ENCODE measurements at regions not wholly inside any gene's neighbourhood (a gene's known extent, or its start where the extent isn't known, plus 50 kb on each side); places are given as distances from the start of the nearest gene placed in this dataset.

DNA sequence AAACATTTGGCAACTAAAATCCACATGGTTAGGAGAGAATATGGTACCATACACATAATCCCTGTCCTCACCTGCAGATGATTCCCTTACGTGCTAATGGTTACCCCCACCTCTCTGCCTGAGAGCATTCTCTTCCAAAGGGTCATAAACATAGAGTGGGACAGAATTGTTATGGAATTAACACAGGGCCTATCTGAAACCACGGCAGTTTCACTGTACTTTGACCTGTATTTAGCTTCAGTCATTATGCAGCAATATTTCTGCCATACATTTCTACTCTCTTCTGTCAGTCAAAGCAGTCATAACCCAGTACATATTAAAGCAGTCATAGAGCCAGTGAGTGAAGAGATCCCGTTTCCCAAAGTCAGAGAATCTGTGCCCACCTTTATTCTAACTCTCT is 1128.9 kb upstream of the NXPH2 start:
- H3K79me2 ChIP-seq (ENCODE audit: insufficient read depth): no peaks in the 10 kb centered on the region
- no peak overlapping the region for H3K4me3 ChIP-seq (ENCODE audit: low read depth in 2 of 2, low read length in 1 of 2)
- no peaks in the 10 kb centered on the region for H3K9me3 ChIP-seq
- no peaks in the 10 kb centered on the region for H4K20me1 ChIP-seq (ENCODE audit: insufficient read depth)
- no peaks in the 10 kb centered on the region for H3F3A ChIP-seq (replicated peaks; ENCODE audit: insufficient read depth)
- H3K27me3 ChIP-seq (ENCODE audit: insufficient read depth): no peaks in the 10 kb centered on the region
- H3K27ac ChIP-seq (ENCODE audit: low read depth in 2 of 2, low read length in 1 of 2): no peak overlapping the region
- H3K36me3 ChIP-seq (replicated peaks in 1 of 2; ENCODE audit: control insufficient read depth in 1 of 2, insufficient read depth in 2 of 2, low read length in 1 of 2): no peaks in the 10 kb centered on the region
- TF ChIP-seq SIN3A (IDR thresholded peaks at IDR 0.05; ENCODE audit: borderline replicate concordance, low read depth, low read length) (no peak), POLR2AphosphoS5 (IDR thresholded peaks at IDR 0.05; ENCODE audit: low read depth, low read length) (no peak), CHD2 (IDR thresholded peaks at IDR 0.05; ENCODE audit: low read length, partially characterized antibody) (no peak), RFX5 (IDR thresholded peaks at IDR 0.05; ENCODE audit: low read length) (no peak), TEAD4 (IDR thresholded peaks at IDR 0.05; ENCODE audit: borderline replicate concordance, insufficient read depth) (no peak), RCOR1 (IDR thresholded peaks at IDR 0.05; ENCODE audit: low read length) (no peak), JUND (IDR thresholded peaks at IDR 0.05) (no peak), NFIC (IDR thresholded peaks at IDR 0.05; ENCODE audit: borderline replicate concordance) (no peak), ELF1 (IDR thresholded peaks at IDR 0.05) (no peak), RXRA (IDR thresholded peaks at IDR 0.05; ENCODE audit: borderline replicate concordance, low read depth) (no peak), EP300 (IDR thresholded peaks at IDR 0.05; ENCODE audit: borderline replicate concordance in 1 of 2, low read depth in 1 of 2, low read length in 1 of 2) (no peak), MEF2A (IDR thresholded peaks at IDR 0.05; ENCODE audit: borderline replicate concordance, low read depth) (no peak)
- TF ChIP-seq, protein P1, sequence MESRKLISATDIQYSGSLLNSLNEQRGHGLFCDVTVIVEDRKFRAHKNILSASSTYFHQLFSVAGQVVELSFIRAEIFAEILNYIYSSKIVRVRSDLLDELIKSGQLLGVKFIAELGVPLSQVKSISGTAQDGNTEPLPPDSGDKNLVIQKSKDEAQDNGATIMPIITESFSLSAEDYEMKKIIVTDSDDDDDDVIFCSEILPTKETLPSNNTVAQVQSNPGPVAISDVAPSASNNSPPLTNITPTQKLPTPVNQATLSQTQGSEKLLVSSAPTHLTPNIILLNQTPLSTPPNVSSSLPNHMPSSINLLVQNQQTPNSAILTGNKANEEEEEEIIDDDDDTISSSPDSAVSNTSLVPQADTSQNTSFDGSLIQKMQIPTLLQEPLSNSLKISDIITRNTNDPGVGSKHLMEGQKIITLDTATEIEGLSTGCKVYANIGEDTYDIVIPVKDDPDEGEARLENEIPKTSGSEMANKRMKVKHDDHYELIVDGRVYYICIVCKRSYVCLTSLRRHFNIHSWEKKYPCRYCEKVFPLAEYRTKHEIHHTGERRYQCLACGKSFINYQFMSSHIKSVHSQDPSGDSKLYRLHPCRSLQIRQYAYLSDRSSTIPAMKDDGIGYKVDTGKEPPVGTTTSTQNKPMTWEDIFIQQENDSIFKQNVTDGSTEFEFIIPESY (IDR thresholded peaks at IDR 0.05; ENCODE audit: borderline replicate concordance, low read depth): no peak
- TF ChIP-seq, protein P2, sequence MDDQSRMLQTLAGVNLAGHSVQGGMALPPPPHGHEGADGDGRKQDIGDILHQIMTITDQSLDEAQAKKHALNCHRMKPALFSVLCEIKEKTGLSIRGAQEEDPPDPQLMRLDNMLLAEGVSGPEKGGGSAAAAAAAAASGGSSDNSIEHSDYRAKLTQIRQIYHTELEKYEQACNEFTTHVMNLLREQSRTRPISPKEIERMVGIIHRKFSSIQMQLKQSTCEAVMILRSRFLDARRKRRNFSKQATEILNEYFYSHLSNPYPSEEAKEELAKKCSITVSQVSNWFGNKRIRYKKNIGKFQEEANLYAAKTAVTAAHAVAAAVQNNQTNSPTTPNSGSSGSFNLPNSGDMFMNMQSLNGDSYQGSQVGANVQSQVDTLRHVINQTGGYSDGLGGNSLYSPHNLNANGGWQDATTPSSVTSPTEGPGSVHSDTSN (IDR thresholded peaks at IDR 0.05): no peak
- TF ChIP-seq, protein P3, sequence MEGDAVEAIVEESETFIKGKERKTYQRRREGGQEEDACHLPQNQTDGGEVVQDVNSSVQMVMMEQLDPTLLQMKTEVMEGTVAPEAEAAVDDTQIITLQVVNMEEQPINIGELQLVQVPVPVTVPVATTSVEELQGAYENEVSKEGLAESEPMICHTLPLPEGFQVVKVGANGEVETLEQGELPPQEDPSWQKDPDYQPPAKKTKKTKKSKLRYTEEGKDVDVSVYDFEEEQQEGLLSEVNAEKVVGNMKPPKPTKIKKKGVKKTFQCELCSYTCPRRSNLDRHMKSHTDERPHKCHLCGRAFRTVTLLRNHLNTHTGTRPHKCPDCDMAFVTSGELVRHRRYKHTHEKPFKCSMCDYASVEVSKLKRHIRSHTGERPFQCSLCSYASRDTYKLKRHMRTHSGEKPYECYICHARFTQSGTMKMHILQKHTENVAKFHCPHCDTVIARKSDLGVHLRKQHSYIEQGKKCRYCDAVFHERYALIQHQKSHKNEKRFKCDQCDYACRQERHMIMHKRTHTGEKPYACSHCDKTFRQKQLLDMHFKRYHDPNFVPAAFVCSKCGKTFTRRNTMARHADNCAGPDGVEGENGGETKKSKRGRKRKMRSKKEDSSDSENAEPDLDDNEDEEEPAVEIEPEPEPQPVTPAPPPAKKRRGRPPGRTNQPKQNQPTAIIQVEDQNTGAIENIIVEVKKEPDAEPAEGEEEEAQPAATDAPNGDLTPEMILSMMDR (IDR thresholded peaks at IDR 0.05): no peak
- TF ChIP-seq, protein P4, sequence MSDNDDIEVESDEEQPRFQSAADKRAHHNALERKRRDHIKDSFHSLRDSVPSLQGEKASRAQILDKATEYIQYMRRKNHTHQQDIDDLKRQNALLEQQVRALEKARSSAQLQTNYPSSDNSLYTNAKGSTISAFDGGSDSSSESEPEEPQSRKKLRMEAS (IDR thresholded peaks at IDR 0.05; ENCODE audit: low read depth): no peak
- TF ChIP-seq, protein P5, sequence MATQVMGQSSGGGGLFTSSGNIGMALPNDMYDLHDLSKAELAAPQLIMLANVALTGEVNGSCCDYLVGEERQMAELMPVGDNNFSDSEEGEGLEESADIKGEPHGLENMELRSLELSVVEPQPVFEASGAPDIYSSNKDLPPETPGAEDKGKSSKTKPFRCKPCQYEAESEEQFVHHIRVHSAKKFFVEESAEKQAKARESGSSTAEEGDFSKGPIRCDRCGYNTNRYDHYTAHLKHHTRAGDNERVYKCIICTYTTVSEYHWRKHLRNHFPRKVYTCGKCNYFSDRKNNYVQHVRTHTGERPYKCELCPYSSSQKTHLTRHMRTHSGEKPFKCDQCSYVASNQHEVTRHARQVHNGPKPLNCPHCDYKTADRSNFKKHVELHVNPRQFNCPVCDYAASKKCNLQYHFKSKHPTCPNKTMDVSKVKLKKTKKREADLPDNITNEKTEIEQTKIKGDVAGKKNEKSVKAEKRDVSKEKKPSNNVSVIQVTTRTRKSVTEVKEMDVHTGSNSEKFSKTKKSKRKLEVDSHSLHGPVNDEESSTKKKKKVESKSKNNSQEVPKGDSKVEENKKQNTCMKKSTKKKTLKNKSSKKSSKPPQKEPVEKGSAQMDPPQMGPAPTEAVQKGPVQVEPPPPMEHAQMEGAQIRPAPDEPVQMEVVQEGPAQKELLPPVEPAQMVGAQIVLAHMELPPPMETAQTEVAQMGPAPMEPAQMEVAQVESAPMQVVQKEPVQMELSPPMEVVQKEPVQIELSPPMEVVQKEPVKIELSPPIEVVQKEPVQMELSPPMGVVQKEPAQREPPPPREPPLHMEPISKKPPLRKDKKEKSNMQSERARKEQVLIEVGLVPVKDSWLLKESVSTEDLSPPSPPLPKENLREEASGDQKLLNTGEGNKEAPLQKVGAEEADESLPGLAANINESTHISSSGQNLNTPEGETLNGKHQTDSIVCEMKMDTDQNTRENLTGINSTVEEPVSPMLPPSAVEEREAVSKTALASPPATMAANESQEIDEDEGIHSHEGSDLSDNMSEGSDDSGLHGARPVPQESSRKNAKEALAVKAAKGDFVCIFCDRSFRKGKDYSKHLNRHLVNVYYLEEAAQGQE (IDR thresholded peaks at IDR 0.05; ENCODE audit: low read depth, low read length): no peak
- WGBS (ENCODE audit: low lambda C conversion rate): 22% methylated on average over 3 of the region's 3 CpGs
- H3K9me2 ChIP-seq: no peaks in the 10 kb centered on the region
- no peak for DNase-seq
- no peaks in the 10 kb centered on the region for H3K4me1 ChIP-seq (ENCODE audit: control insufficient read depth in 1 of 2, insufficient read depth in 2 of 2, low read depth in 1 of 2, low read length in 1 of 2)
- no peak overlapping the region for H3K4me2 ChIP-seq
- ChIA-PET CTCF (no interaction called here), POLR2A (no interaction called here)
- no peak overlapping the region for H2AFZ ChIP-seq (ENCODE audit: low read depth)
- H3K9ac ChIP-seq: no peak overlapping the region

Measured in SK-N-SH (cell line).